COLO668 (cell line): ENCODE measurements at regions not wholly inside any gene's neighbourhood (a gene's known extent, or its start where the extent isn't known, plus 50 kb on each side); places are given as distances from the start of the nearest gene placed in this dataset.

ENCODE experiments used
- DNase-seq: peaks from one replicate; lab custom pipeline; 2025; ENCODE audit not compliant: unreplicated experiment; lab: John Stamatoyannopoulos, UW

DNA sequence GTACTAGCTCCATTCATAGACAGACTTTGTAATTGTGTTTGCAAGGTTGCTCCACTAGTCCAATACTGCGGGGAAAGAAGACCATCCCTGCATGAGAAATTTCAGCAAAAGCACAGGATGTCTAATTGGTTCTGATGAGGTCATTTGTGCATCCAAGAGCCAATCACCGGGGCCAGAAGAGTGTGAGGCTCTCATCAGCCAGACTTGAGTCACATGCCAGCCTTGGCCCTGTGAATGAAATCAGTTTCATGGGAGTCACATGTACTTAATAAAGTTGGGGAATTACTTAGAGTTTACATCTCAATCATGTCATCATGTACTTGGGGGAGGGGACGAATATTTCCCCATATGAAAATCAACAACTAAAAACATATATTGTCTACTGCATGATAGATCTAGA, 1236.0 kb downstream of the MAT2B start:
- DNase-seq: no peak

DNA sequence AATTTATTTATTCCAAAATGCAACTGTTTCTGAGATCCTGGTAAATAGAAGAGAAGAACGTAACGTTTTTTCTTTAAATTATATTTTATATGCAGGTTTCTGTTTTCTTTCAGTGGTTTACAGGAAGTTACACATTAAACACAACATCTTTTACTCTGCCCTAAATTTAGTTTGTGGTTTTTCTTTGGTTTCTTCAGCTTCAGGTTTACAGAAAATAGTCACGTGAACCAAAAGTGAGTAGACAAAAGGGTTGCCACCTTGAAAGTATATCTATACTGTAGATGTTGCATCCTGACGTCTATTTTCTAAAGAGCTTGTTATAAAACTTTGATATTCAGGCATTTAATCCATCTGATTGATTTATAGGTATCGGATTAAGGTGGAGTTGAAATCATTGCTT, 1236.6 kb downstream of the MAT2B start:
- no peak for DNase-seq

DNA sequence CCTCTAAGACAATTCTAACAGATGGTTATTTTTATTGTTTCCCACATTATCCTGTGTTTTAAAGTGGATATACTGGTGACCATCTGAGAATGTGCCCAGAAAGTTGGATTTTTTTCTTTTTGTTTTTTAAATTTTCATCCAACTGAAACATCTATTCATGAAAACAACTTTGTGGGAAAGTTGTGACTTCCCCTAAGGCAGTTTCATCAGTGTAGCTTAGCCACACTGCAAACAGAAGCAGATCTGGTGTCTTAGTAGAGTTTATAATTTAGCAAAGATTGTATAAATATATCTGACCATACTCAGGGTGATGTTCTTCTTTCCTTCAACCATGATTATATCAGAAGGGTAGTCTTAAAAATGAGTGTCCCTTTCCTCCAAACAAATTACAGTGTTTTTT, 1241.3 kb downstream of the MAT2B start:
- DNase-seq: no peak

DNA sequence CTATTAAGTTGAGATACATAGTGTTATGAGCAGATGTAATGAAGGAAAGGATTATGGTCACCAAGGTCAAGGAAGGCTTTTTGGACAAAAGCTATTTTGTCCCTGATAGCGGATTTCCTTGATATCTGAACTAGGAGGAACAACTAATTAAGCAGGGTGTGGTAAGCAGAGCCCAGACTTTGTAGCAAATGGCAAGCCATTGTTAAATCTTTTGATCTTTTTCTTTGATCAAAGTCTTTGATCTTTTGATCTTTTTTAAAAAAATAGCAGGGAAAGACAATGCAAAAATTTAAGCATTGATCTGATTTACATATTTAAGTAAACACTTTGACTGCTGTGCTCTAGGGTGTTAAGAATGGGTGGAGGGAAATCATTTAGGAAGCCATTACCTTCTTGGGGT, 1242.0 kb downstream of the MAT2B start:
- DNase-seq: no peak

DNA sequence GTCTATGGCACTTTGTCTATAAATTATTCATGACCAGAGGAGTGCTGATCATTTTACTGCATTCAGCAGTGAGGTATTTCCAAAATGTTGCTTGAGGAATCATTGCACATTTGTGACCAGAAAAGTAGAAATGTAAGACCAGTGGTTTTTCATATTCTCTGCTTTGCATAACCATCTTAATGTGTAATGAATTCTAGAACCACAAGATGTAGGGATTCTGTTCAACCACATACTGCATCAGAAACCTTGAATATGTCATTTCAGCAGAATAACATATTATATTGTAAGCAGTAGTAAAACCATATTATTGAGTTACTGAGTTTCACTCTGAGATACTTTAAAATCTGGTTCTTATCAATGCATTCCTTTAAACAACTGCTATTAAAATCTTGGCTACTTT, 1243.4 kb downstream of the MAT2B start:
- DNase-seq: no peak

DNA sequence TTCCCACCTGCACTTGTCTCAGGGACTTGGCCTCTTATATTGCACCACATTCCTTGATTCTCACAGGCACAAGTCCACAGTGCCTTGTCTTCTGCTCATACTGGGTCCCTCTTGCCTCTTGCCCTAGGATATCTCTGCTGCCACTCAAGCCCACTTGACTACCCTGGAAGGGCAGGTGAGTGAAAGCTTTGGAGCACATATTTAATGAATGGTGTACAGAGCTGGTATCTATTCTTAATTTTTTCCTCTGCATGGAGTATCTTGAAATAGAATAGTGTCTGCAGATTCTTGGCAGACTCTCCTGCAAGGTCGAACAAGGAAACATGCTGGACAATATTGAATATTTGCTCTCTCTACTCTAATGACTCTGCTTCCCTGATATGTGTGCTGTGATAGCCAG, 1248.0 kb downstream of the MAT2B start:
- no peak for DNase-seq

DNA sequence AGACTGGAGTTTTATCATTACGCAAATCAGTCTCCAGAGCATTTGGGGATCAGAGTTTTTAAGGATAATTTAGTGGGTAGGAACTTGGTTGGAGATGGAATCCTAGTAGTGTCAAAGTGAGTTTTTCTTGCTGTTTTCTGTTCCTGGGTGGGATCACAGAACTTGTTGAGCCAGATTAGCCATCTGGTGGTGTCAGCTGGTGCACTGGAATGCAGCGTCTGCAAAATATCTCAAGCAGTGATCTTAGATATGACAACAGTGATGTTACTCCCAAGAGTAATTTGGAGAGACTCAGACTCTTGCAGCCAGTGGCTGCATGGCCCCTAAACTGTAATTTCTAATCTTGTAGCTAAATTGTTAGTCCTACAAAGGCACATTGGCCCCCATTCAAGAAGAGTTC, 1257.8 kb downstream of the MAT2B start:
- DNase-seq: no peak

DNA sequence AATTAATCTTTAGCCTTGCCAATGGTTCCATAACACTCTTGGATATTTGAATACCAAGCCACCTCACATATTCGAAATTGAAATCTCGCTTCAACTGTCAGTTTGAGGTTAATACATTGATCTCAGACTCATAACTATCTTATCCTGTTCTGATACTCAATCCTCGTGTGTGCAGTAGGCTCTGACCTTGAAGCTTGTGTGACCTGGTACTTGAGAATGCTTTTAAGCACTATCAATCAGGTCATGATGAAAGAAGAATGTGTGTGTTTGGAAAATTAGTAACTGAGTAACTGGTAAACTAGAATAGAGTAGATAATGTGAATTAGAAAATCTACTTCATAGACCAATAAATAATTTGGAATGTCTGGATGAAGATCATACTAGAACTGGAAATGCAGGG, 1266.7 kb downstream of the MAT2B start:
- no peak for DNase-seq

DNA sequence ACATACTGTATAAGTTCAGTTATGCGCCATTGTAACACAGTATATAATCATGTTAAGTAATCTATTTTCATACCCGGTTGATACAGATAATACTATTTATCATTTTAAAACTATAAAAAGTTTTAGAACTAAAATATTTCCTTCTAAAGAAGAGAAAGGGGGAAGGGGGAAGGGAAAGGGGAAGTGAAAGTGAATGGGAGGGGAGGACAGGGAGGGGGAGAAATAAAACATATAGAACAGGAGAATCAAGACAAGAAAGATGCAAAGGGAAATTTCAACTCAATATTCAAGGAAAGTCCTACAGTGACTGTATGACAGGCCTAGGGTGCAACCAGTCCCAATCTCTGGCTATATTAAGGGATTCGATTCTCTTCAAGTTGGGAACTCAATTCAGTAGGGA, 1278.8 kb downstream of the MAT2B start:
- DNase-seq: no peak

DNA sequence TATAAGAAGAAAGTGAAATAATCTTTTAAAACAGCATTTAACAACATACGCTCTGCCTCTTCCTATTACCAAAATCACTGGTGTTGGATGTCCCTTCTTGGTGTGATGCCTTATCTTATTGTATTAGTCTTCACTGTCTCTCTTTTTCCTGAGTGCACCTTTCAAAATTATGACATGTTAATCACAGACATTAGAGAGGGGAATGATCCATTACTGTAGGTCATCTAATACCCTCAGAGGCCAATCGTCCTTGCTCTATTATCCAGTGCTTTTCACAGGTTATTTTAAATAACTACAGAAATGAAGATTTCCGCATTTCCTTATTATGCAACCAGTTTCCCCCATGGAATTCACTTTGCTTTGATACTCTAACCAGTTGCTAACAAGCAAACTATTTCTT, 1292.7 kb downstream of the MAT2B start:
- DNase-seq: no peak

DNA sequence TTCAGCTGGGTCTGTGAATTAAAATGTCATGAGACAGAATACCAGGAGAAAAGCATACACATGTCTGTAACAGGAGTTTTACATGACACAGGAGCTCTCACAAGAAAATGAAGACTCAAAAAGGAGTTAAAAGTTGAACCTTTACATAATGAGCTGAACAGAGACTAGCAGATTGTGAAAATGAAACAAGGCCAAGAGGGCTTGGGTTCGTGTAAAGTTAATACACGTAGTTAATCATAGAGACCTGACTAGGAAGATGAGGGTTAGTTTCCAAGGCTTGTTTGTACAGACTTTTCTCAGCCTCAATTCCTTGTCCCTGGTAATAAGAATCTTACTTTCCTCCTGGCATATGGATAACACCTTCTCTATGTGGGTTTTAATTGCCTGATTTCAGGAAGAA, 1294.0 kb downstream of the MAT2B start:
- no peak for DNase-seq

DNA sequence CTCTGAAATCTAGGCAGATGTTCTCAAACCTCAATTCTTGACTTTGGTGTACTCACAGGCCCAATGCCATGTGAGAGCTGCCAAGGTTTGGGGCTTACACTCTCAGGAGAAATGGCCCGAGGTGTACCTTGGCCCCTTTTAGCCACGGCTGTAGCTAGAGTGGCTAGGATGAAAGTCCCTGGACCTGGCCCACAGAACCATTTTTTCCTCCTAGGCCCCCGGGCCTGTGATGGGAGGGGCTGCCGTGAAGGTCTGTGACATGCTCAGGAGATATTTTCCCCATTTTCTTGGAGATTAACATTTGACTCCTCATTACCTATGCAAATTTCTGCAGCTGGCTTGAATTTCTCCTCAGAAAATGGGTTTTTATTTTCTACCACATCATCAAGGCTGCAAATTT, 1296.5 kb downstream of the MAT2B start:
- no peak for DNase-seq

DNA sequence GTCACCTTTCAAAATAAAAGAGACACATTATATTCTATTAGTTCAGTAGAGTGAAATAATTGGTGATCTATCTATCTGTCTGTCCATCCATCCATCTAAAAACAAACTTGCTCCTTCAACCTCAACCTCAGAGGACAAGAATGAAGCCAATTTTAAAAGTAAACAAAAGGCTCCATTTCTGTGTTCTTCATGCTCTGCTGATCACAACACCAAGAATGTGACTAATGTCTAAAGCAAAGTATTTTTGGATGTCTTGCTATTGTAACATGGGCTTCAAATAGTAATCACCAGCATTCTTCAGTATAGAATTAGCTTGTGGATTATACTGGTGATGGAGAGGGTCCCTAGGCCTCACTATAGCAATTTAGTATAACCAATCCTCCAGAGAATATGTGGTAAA, 1304.4 kb downstream of the MAT2B start:
- DNase-seq: no peak

DNA sequence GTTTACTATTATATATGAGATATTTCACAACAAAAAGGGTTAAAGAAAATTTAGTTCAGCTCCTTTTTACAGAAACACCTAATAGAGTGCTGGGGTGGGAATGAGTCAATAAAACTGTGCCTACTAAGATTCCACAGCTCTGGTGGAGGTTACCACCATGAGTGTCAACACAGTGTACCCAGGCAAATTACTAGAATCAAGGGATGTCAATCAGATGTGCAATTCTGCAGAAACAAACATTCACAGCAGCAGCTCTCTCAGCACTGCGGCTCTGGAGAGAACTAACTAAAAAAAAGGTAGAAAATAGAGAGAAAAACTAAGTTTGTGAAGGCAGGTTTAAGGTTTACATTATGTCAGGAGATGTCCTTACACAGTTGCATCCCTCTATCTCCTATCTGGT, 1313.0 kb downstream of the MAT2B start:
- DNase-seq: no peak

DNA sequence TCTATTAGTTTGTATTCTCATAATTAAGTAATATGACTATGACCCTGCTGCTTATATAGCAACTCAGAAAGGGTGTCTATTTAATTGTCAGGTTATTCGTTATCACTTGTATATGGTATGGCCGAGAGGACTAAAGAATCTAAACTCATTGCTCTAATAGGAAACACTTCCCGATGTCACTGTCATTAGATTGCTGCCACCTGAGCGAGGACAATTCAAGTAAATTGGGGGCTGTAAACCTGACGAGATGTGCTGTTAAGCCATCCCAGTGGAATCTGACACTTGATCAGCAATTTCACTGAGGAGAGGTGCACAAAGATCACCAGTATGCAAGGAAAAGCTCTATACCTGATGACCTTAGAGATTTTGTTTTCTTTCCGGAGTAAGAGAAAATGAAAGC, 1319.3 kb downstream of the MAT2B start:
- DNase-seq: no peak

DNA sequence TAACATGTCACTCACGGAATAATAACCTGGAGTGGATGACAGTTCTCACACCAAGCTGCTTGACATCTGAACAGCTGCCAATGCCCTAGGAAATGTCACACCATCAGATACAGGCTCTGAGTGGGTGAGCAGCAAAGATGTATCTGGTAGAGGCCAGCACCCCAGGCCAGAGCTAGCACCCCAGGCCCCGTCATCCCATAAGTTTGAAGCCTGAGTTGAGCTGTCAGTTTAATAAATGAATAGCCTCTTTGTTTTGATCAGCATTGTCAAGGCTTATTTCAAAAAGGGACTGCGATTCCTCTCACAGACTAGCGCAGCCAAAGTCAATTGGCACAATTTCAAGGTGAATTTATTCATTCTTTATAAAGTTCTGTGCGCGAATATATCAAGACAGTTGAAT, 1327.1 kb downstream of the MAT2B start:
- no peak for DNase-seq

DNA sequence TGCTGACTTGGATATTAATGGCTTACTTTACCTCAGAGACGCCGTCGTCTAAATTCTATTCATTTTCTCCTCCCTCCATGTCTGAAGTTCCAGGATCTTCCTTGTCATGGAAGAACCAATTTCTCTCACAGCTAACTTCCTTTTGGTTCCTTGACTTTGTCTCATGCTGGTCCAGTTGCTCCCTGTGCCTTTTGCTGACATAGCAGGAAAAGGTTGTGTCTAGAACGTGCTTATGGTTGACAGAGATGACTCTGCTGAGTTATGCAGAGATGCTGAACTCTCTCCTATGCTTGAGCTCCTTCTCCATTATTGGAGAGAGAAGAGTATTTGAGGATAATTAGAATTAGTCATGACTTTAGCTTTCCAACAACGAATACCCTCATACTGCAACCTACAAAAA, 1338.9 kb downstream of the MAT2B start:
- DNase-seq: no peak

DNA sequence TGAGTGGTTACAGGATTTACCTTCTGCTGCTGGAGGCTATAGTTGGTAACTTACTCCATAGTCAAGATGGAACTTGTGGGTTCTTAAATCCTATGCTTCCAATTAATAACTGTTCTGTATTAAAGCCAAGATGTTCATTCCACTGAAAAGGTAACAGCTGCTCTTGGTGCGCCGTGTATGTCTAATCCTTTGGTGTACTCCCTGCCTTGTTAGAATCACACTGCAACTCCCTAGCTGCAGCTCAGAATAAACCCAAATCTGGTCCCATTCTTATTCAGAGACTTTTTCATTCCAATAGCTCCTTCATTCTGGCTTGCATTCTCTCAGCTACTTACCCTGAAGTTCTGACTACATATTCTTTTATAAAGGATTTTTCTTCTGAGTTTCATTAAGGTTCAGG, 1355.5 kb downstream of the MAT2B start:
- DNase-seq: no peak

DNA sequence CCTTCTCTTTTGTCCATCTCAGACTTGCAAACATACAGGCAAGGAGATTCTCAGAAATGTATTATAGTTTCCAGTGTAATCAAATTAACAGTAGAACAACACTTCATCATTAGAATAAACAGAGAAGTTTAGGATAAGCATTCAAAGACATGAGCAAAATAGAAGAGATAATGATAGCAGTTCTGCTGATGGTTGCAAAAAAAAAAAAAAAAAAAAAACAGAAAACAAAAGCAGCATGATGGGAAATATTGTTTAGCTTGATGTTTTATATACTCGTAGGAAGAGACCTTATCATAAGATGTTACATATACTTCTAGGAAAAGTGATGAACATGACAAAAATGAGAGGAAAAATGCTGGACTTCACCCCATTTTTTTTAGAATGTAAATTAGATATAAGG, 1356.2 kb downstream of the MAT2B start:
- no peak for DNase-seq

DNA sequence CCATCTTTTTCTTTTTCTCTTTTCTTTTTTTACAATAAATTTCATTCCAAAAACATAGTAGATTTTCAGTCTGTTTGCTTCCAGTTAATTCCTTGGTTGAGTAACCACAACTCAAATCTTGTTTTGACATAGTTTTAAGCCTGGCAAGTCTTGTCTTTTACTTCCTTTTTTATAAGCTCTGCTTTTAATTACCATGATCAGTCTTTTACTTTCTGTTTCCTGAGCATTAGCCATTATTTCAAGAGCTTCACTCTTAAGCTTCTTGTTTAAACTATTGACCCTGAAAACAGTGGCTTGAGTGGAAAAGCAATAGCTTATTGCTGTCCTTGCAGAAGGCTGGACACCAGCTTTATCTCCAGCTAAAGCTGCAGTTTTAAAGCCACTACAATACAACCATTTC, 1363.3 kb downstream of the MAT2B start:
- DNase-seq: no peak

DNA sequence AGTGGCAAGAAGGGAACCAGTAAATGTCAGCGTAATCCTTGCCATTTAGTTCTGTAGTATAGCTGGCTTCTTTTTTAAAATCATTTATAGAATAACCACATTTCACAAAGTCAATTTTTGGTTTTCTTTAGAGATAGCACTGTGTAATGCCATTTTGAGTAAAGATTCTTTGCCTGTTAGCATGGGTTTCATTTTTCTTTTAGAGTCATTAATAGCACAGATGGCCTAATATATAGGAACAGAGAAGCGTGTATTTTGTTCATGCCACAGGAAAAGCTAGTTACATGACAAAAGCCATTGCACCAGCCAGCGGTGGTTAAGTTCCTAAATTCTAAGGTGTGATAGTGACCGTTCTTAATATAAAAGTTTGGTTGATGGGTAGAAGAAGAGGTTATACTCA, 1363.9 kb downstream of the MAT2B start:
- DNase-seq: no peak

DNA sequence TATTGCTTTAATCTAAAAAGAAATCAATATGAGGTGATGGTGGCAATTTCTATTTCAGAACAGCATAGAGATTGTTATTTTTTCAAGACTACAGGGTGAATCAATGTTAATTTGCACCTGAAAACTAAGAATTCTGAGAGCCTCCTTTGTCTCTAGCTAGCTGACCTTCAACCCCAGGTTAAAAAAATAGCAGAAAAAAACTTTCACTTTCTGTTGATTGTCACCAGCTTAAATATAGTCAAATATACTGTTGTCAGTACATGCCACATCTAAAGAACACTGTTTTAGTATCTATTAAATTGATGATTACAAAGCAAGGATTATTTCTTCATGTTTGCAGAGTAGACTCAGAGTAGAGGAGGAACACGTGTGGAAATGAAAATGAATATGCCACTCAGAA, 1371.4 kb downstream of the MAT2B start:
- no peak for DNase-seq

DNA sequence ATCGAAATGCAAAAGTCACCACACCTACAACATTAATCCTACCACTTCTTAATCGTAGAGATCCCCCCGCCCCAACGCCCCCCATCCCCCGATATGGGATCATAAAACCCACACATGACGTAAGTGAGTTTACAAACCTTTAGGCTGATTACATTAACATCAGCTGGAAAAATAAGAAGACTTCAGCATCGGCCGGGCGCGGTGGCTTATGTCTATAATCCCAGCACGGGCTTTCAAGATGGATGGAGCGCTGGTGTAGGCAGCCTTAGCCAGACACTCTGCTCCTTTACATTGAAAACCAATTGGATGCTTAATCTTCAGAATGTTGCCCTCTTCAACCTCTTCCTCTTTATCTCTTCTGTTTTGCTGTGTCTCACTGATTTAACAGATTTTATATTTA, 1376.0 kb downstream of the MAT2B start:
- DNase-seq: no peak

DNA sequence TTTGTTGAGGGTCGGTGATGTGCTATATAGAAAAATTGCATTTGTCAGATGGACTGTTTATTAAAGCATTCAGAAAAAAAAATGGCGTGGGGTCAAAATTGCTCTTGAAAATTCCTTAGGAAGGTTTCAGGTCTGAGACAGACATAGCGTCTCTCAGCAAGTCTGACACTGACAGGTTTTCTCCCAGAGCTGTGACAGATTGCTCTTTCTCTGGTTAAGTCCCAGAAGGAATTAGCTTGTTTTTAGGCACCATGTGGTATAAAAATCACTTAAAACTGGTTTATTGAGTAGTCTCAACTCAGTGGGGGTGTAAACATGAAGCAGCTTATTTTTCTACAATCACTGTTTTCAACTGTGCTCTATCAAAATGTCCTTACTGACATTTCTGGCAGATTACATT, 1379.8 kb downstream of the MAT2B start:
- DNase-seq: no peak
